ENCODE measurements at regions not wholly inside any gene's neighbourhood (a gene's known extent, or its start where the extent isn't known, plus 50 kb on each side); places are given as distances from the start of the nearest gene placed in this dataset.

GRCh38 chr4:187006189-187006618 is 282.5 kb upstream of the FAT1 start:
- Histone ChIP-seq H3K4me1 (ENCODE audit: control extremely low read depth in 1 of 4, control insufficient read depth in 4 of 4, insufficient read depth in 4 of 4, low read length in 3 of 4) (no peaks in the 10 kb centered on the region), H3K27me3 (replicated peaks in 2 of 5; ENCODE audit: control insufficient read depth in 4 of 5, insufficient read depth in 5 of 5, low read length in 4 of 5) (no peaks in the 10 kb centered on the region), H3K9me3 (ENCODE audit: control extremely low read depth in 1 of 5, control insufficient read depth in 4 of 5, insufficient read depth in 2 of 5, low read depth in 1 of 5, low read length in 4 of 5) (no peaks in the 10 kb centered on the region), H3K4me3 (ENCODE audit: control insufficient read depth in 1 of 7, extremely low read depth in 1 of 7, insufficient read depth in 4 of 7, low read depth in 2 of 7, low read length in 6 of 7) (no peak overlapping the region), H3K36me3 (ENCODE audit: control insufficient read depth in 4 of 4, insufficient read depth in 4 of 4, low read length in 3 of 4) (no peaks in the 10 kb centered on the region), H3K27ac (ENCODE audit: insufficient read depth in 1 of 2, low read depth in 1 of 2, low read length in 2 of 2, poor library complexity in 1 of 2, severe bottlenecking in 2 of 2) (no peak overlapping the region)
- DNase-seq: no peak
- ChIA-PET CTCF (no interaction called here), POLR2A (no interaction called here)
- 61% methylated on average over 3 of the region's 3 CpGs for WGBS (ENCODE audit: insufficient coverage)

DNA sequence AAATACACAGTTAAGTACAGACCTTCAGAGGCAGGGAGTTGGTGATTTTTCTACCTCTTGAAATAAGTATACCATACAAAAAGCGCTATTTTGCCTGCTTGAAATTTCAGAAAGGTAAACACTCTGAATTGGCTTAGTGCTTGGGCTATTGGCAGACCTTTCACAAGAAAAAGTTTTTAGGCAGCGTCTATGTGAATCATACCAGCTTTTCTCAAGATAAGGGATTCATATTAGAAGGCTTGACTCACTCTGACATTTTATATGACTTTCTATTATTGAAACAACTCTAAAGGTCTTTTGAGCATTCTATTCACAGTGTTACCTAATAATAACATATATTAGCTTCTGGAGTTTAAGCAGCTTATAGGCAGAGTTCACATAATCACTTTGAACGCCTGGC is 286.4 kb upstream of the FAT1 start:
- CTCF ChIA-PET: no interaction called here
- POLR2A ChIA-PET: no interaction called here
- no peaks in the 10 kb centered on the region for H3K4me1 ChIP-seq (ENCODE audit: control extremely low read depth in 1 of 4, control insufficient read depth in 4 of 4, insufficient read depth in 4 of 4, low read length in 3 of 4)
- H3K27ac ChIP-seq (ENCODE audit: insufficient read depth in 1 of 2, low read depth in 1 of 2, low read length in 2 of 2, poor library complexity in 1 of 2, severe bottlenecking in 2 of 2): no peak overlapping the region
- H3K27me3 ChIP-seq (replicated peaks in 2 of 5; ENCODE audit: control insufficient read depth in 4 of 5, insufficient read depth in 5 of 5, low read length in 4 of 5): no peaks in the 10 kb centered on the region
- H3K4me3 ChIP-seq (ENCODE audit: control insufficient read depth in 1 of 7, extremely low read depth in 1 of 7, insufficient read depth in 4 of 7, low read depth in 2 of 7, low read length in 6 of 7): no peak overlapping the region
- no peak for DNase-seq
- no peaks in the 10 kb centered on the region for H3K36me3 ChIP-seq (ENCODE audit: control insufficient read depth in 4 of 4, insufficient read depth in 4 of 4, low read length in 3 of 4)
- WGBS (ENCODE audit: insufficient coverage): 92% methylated on average over 2 of the region's 3 CpGs
- no peaks in the 10 kb centered on the region for H3K9me3 ChIP-seq (ENCODE audit: control extremely low read depth in 1 of 5, control insufficient read depth in 4 of 5, insufficient read depth in 2 of 5, low read depth in 1 of 5, low read length in 4 of 5)

DNA sequence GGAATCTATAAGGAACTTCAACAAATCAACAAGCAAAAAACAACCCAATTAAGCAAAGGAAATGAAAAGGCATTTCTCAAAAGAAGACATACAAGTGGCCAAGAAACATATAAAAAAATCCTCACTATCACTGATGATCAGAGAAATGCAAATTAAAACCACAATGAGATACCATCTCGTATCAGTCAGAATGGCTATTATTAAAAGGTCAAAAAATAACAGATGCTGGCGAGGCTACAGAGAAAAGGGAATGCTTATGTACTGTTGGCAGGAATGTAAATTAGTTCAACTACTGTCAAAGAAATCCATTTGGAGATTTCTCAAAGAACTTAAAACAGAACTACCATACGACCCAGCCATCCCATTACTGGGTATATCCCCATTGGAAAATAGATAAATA is 292.4 kb upstream of the FAT1 start:
- ChIA-PET POLR2A (no interaction called here), CTCF (no interaction called here)
- Histone ChIP-seq H3K27me3 (replicated peaks in 2 of 5; ENCODE audit: control insufficient read depth in 4 of 5, insufficient read depth in 5 of 5, low read length in 4 of 5) (no peaks in the 10 kb centered on the region), H3K4me1 (ENCODE audit: control extremely low read depth in 1 of 4, control insufficient read depth in 4 of 4, insufficient read depth in 4 of 4, low read length in 3 of 4) (no peaks in the 10 kb centered on the region), H3K4me3 (ENCODE audit: control insufficient read depth in 1 of 7, extremely low read depth in 1 of 7, insufficient read depth in 4 of 7, low read depth in 2 of 7, low read length in 6 of 7) (no peak overlapping the region), H3K36me3 (ENCODE audit: control insufficient read depth in 4 of 4, insufficient read depth in 4 of 4, low read length in 3 of 4) (no peaks in the 10 kb centered on the region), H3K9me3 (ENCODE audit: control extremely low read depth in 1 of 5, control insufficient read depth in 4 of 5, insufficient read depth in 2 of 5, low read depth in 1 of 5, low read length in 4 of 5) (no peaks in the 10 kb centered on the region), H3K27ac (ENCODE audit: insufficient read depth in 1 of 2, low read depth in 1 of 2, low read length in 2 of 2, poor library complexity in 1 of 2, severe bottlenecking in 2 of 2) (no peak overlapping the region)
- WGBS (ENCODE audit: insufficient coverage): no CpG with 5 or more reads among the region's 3 CpGs
- DNase-seq: no peak

DNA sequence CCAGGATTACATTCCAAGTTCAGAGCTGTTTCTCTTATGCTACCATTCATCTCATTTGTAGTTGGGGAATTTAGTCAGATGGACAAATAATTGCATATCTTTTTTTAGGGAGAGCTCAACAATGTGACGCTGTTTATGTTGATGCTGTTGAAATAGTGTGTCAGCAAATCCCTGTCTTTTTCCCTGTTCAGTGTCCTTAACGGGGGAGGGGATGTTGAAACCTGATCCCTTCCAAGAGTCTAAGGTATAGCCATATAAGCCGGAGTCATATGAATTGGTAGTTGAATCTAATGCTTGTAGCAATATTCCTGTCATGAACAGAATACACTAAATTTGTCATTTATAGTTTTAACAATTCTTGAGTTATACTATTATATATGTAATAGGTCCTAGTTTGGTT is 293.5 kb upstream of the FAT1 start:
- no peak for DNase-seq
- Histone ChIP-seq H3K4me3 (ENCODE audit: control insufficient read depth in 1 of 7, extremely low read depth in 1 of 7, insufficient read depth in 4 of 7, low read depth in 2 of 7, low read length in 6 of 7) (no peak overlapping the region), H3K9me3 (ENCODE audit: control extremely low read depth in 1 of 5, control insufficient read depth in 4 of 5, insufficient read depth in 2 of 5, low read depth in 1 of 5, low read length in 4 of 5) (no peaks in the 10 kb centered on the region), H3K27ac (ENCODE audit: insufficient read depth in 1 of 2, low read depth in 1 of 2, low read length in 2 of 2, poor library complexity in 1 of 2, severe bottlenecking in 2 of 2) (no peak overlapping the region), H3K36me3 (ENCODE audit: control insufficient read depth in 4 of 4, insufficient read depth in 4 of 4, low read length in 3 of 4) (no peaks in the 10 kb centered on the region), H3K27me3 (replicated peaks in 2 of 5; ENCODE audit: control insufficient read depth in 4 of 5, insufficient read depth in 5 of 5, low read length in 4 of 5) (no peaks in the 10 kb centered on the region), H3K4me1 (ENCODE audit: control extremely low read depth in 1 of 4, control insufficient read depth in 4 of 4, insufficient read depth in 4 of 4, low read length in 3 of 4) (no peaks in the 10 kb centered on the region)
- ChIA-PET CTCF (no interaction called here), POLR2A (no interaction called here)
- 100% methylated on average over 1 of the region's 3 CpGs for WGBS (ENCODE audit: insufficient coverage)

DNA sequence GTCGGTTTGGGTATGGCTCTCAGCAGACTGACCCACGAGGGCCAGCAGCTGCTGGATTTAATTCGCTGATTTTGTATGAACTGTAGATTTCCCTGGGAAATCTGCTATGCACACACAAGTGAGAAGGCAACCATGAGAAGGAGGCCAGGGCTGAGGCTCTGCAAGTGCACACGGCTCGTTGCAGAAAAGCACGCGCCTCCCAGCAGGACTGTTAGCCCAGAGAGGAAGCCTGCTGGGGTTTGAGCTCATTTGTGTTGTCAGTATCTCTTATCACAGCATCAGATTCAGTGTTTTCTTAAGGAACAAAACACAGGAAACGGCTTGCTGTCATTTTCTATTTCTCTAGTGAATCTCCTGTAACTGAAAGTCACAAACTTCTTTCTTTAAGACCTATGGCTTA is 296.2 kb upstream of the FAT1 start:
- H3K4me1 ChIP-seq (ENCODE audit: control extremely low read depth in 1 of 4, control insufficient read depth in 4 of 4, insufficient read depth in 4 of 4, low read length in 3 of 4): no peaks in the 10 kb centered on the region
- no peak overlapping the region for H3K27ac ChIP-seq (ENCODE audit: insufficient read depth in 1 of 2, low read depth in 1 of 2, low read length in 2 of 2, poor library complexity in 1 of 2, severe bottlenecking in 2 of 2)
- 54% methylated on average over 7 of the region's 8 CpGs for WGBS (ENCODE audit: insufficient coverage)
- no peaks in the 10 kb centered on the region for H3K36me3 ChIP-seq (ENCODE audit: control insufficient read depth in 4 of 4, insufficient read depth in 4 of 4, low read length in 3 of 4)
- no peak overlapping the region for H3K4me3 ChIP-seq (ENCODE audit: control insufficient read depth in 1 of 7, extremely low read depth in 1 of 7, insufficient read depth in 4 of 7, low read depth in 2 of 7, low read length in 6 of 7)
- ChIA-PET POLR2A (no interaction called here), CTCF (no interaction called here)
- no peak for DNase-seq
- H3K27me3 ChIP-seq (replicated peaks in 2 of 5; ENCODE audit: control insufficient read depth in 4 of 5, insufficient read depth in 5 of 5, low read length in 4 of 5): no peaks in the 10 kb centered on the region
- H3K9me3 ChIP-seq (ENCODE audit: control extremely low read depth in 1 of 5, control insufficient read depth in 4 of 5, insufficient read depth in 2 of 5, low read depth in 1 of 5, low read length in 4 of 5): no peaks in the 10 kb centered on the region

GRCh38 chr4:187020676-187021075 is 297.0 kb upstream of the FAT1 start:
- CTCF ChIA-PET: no interaction called here

GRCh38 chr4:187021436-187022205 is 298.0 kb upstream of the FAT1 start:
- no peaks in the 10 kb centered on the region for H3K4me1 ChIP-seq (ENCODE audit: control extremely low read depth in 1 of 4, control insufficient read depth in 4 of 4, insufficient read depth in 4 of 4, low read length in 3 of 4)
- H3K9me3 ChIP-seq (ENCODE audit: control extremely low read depth in 1 of 5, control insufficient read depth in 4 of 5, insufficient read depth in 2 of 5, low read depth in 1 of 5, low read length in 4 of 5): peaks cover 0 to 3% (median 0%) of the 10 kb centered on the region in 5 experiments
- ChIA-PET CTCF (no interaction called here), POLR2A (no interaction called here)
- H3K36me3 ChIP-seq (ENCODE audit: control insufficient read depth in 4 of 4, insufficient read depth in 4 of 4, low read length in 3 of 4): no peaks in the 10 kb centered on the region
- no peaks in the 10 kb centered on the region for H3K27me3 ChIP-seq (replicated peaks in 2 of 5; ENCODE audit: control insufficient read depth in 4 of 5, insufficient read depth in 5 of 5, low read length in 4 of 5)
- H3K27ac ChIP-seq (ENCODE audit: insufficient read depth in 1 of 2, low read depth in 1 of 2, low read length in 2 of 2, poor library complexity in 1 of 2, severe bottlenecking in 2 of 2): no peak overlapping the region
- WGBS (ENCODE audit: insufficient coverage): no CpG with 5 or more reads among the region's 6 CpGs
- DNase-seq: no peak
- H3K4me3 ChIP-seq (ENCODE audit: control insufficient read depth in 1 of 7, extremely low read depth in 1 of 7, insufficient read depth in 4 of 7, low read depth in 2 of 7, low read length in 6 of 7): no peak overlapping the region

More at GRCh38 chr4:187020676-187021075, 297.0 kb upstream of the FAT1 start:
- WGBS (ENCODE audit: insufficient coverage): 100% methylated on average over 2 of the region's 2 CpGs
- Histone ChIP-seq H3K27me3 (replicated peaks in 2 of 5; ENCODE audit: control insufficient read depth in 4 of 5, insufficient read depth in 5 of 5, low read length in 4 of 5) (no peaks in the 10 kb centered on the region), H3K4me1 (ENCODE audit: control extremely low read depth in 1 of 4, control insufficient read depth in 4 of 4, insufficient read depth in 4 of 4, low read length in 3 of 4) (no peaks in the 10 kb centered on the region), H3K4me3 (ENCODE audit: control insufficient read depth in 1 of 7, extremely low read depth in 1 of 7, insufficient read depth in 4 of 7, low read depth in 2 of 7, low read length in 6 of 7) (no peak overlapping the region), H3K27ac (ENCODE audit: insufficient read depth in 1 of 2, low read depth in 1 of 2, low read length in 2 of 2, poor library complexity in 1 of 2, severe bottlenecking in 2 of 2) (no peak overlapping the region), H3K36me3 (ENCODE audit: control insufficient read depth in 4 of 4, insufficient read depth in 4 of 4, low read length in 3 of 4) (no peaks in the 10 kb centered on the region), H3K9me3 (ENCODE audit: control extremely low read depth in 1 of 5, control insufficient read depth in 4 of 5, insufficient read depth in 2 of 5, low read depth in 1 of 5, low read length in 4 of 5) (no peaks in the 10 kb centered on the region)
- DNase-seq: no peak
- POLR2A ChIA-PET: no interaction called here
